ENCODE measurements at regions not wholly inside any gene's neighbourhood (a gene's known extent, or its start where the extent isn't known, plus 50 kb on each side); places are given as distances from the start of the nearest gene placed in this dataset.

DNA sequence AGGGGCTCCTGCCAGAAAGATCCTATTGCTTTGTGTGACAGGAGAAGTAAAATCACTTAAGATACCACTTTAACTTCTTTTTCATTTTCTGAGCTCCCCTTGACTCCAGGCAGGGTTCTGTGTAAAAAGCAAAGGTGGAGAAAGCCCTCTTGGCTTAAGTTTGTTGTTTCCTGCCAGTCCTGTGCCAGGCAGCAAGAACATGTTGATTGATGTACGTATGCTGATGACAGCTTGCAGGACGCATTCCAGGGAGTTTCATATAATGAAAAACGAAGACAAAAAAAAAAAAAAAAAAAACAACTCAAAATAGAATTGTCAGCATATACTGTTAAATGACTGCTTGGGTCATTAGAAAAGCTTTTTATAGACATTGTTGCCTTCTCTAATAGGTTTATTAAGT is 251.7 kb downstream of the PSAT1 start:
- DNase-seq (ENCODE audit: low spot score in 2 of 2), result no peak
- TF ChIP-seq, protein P1, sequence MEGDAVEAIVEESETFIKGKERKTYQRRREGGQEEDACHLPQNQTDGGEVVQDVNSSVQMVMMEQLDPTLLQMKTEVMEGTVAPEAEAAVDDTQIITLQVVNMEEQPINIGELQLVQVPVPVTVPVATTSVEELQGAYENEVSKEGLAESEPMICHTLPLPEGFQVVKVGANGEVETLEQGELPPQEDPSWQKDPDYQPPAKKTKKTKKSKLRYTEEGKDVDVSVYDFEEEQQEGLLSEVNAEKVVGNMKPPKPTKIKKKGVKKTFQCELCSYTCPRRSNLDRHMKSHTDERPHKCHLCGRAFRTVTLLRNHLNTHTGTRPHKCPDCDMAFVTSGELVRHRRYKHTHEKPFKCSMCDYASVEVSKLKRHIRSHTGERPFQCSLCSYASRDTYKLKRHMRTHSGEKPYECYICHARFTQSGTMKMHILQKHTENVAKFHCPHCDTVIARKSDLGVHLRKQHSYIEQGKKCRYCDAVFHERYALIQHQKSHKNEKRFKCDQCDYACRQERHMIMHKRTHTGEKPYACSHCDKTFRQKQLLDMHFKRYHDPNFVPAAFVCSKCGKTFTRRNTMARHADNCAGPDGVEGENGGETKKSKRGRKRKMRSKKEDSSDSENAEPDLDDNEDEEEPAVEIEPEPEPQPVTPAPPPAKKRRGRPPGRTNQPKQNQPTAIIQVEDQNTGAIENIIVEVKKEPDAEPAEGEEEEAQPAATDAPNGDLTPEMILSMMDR (IDR thresholded peaks at IDR 0.05), result no peak
- no peaks in the 10 kb centered on the region for H3K27me3 ChIP-seq
- no peak overlapping the region for H3K27ac ChIP-seq
- no peak overlapping the region for H3K4me3 ChIP-seq
- intact Hi-C loops (cut with DNase I; ENCODE audit: low total_unique reads), result no loop called here
- no peaks in the 10 kb centered on the region for H3K4me1 ChIP-seq
- H3K36me3 ChIP-seq, result no peaks in the 10 kb centered on the region
- H3K9me3 ChIP-seq, result no peaks in the 10 kb centered on the region

DNA sequence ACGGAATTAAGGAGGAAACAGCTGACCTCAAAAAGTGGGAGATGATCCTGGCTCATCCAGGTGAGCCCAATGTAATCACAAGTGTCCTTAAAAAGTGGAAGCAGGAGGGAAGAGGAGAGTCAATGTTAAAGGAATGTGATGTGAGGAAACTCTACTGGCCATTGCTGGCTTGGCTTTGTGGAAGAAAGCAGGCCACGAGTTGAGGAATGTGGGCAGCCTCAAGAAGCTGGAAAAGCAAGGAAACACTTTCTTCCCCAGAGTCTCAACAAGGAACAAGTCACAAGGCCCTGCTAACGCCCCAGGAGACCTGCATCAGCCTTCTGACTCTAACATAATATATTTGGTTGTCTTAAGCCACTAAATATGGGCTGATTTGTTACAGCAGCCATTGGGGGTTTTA is 252.8 kb downstream of the PSAT1 start:
- Histone ChIP-seq H3K36me3 (no peaks in the 10 kb centered on the region), H3K27ac (no peak overlapping the region), H3K9me3 (no peaks in the 10 kb centered on the region), H3K4me1 (no peaks in the 10 kb centered on the region), H3K27me3 (no peaks in the 10 kb centered on the region), H3K4me3 (no peak overlapping the region)
- TF ChIP-seq POLR2A (IDR thresholded peaks at IDR 0.05), result no peak
- no peak for TF ChIP-seq POLR2AphosphoS5 (IDR thresholded peaks at IDR 0.05)
- TF ChIP-seq, protein P1 (IDR thresholded peaks at IDR 0.05), result no peak
- DNase-seq (ENCODE audit: low spot score in 2 of 2), result no peak
- intact Hi-C loops (cut with DNase I; ENCODE audit: low total_unique reads), result no loop called here

DNA sequence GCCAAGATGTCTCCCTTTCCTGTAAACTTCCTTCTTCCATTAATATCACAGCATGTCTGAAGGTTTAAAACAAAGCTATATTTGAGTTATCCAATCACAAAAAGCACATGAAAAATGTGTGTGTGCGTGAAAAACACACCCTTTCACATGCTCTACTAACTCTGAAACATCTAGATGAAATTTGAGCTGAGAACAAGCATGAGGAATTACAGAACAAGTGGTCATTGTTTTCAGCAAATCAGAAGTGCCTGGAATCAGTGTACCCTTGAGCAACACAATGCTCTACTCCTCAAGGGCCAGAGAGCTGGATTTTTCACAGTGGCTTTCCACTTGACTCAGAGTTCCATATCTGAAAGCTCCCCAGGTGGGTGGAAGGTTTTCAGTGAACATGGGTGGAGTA is 255.9 kb downstream of the PSAT1 start:
- intact Hi-C loops (cut with DNase I; ENCODE audit: low total_unique reads), result no loop called here
- Histone ChIP-seq H3K4me3 (no peak overlapping the region), H3K9me3 (no peaks in the 10 kb centered on the region), H3K4me1 (no peaks in the 10 kb centered on the region), H3K36me3 (no peaks in the 10 kb centered on the region), H3K27me3 (no peaks in the 10 kb centered on the region), H3K27ac (no peak overlapping the region)
- TF ChIP-seq POLR2A (IDR thresholded peaks at IDR 0.05) (no peak), POLR2AphosphoS5 (IDR thresholded peaks at IDR 0.05) (no peak)
- TF ChIP-seq, protein P1 (IDR thresholded peaks at IDR 0.05), result no peak
- DNase-seq (ENCODE audit: low spot score in 2 of 2), result no peak

DNA sequence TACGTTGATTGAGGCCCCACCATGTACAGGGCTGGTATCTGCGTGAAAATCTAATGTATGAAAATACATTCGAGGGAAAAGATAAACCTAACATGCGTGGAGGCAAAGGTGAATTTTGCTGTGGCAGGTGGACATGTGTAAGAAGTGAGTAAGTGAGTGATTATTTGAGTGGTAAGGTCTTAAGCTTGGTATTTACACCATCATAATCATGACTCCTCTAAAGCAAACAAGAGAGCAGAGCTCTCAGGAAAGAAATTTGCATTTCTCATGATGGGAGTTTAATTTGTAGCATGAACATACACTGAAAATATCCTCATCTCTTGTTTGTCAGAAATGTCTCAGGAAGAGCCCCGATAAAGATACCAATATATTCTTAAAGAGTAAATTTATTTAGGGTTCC is 260.6 kb downstream of the PSAT1 start:
- H3K36me3 ChIP-seq, result no peaks in the 10 kb centered on the region
- no peaks in the 10 kb centered on the region for H3K9me3 ChIP-seq
- no peak for DNase-seq (ENCODE audit: low spot score in 2 of 2)
- H3K27me3 ChIP-seq, result no peaks in the 10 kb centered on the region
- intact Hi-C loops (cut with DNase I; ENCODE audit: low total_unique reads), result no loop called here
- H3K4me3 ChIP-seq, result no peak overlapping the region
- no peak overlapping the region for H3K27ac ChIP-seq
- no peak for TF ChIP-seq POLR2AphosphoS5 (IDR thresholded peaks at IDR 0.05)
- TF ChIP-seq, protein P1 (IDR thresholded peaks at IDR 0.05), result no peak
- no peak for TF ChIP-seq POLR2A (IDR thresholded peaks at IDR 0.05)
- no peaks in the 10 kb centered on the region for H3K4me1 ChIP-seq

DNA sequence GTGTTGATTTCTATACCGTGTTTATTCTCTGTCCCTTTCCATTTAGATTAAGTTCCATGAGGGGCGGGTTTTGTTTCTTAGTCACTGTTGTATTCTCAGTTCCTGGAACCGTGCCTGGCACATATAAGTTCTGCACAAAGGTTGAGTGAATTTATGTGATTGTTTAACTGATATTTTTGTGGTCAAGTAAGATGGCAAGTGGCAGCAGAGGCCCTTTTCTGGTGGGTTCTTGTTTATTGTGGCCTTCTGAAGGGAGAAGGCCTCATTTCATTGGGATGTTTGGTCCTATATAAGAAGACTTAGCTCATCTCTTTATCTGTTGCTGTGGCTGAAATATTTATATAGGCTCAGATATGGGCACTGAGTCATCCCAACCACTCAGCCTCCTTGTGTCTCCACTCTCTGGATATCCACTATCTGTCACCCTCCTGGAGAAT is 262.5 kb downstream of the PSAT1 start:
- no peaks in the 10 kb centered on the region for H3K27me3 ChIP-seq
- TF ChIP-seq, protein P1 (IDR thresholded peaks at IDR 0.05), result no peak
- TF ChIP-seq POLR2AphosphoS5 (IDR thresholded peaks at IDR 0.05) (no peak), POLR2A (IDR thresholded peaks at IDR 0.05) (no peak)
- no peak overlapping the region for H3K27ac ChIP-seq
- H3K36me3 ChIP-seq, result no peaks in the 10 kb centered on the region
- intact Hi-C loops (cut with DNase I; ENCODE audit: low total_unique reads), result no loop called here
- no peaks in the 10 kb centered on the region for H3K4me1 ChIP-seq
- no peaks in the 10 kb centered on the region for H3K9me3 ChIP-seq
- no peak for DNase-seq (ENCODE audit: low spot score in 2 of 2)
- H3K4me3 ChIP-seq, result no peak overlapping the region

All from breast epithelium (tissue), 4 donors.